Glomerular endothelial cell (primary cell): ENCODE measurements at regions not wholly inside any gene's neighbourhood (a gene's known extent, or its start where the extent isn't known, plus 50 kb on each side); places are given as distances from the start of the nearest gene placed in this dataset.
"Not testable (repeated sequence)": the region's sequence is repeated elsewhere in the genome, so short reads cannot be mapped to it uniquely, and the experiment has no call there.

Experiments used
- DNase-seq: peaks from one replicate; pipeline ENCODE4 v3.0.0-alpha.2; 2011; ENCODE audit warnings: low read depth, low spot score; ENCODE audit errors: extremely low read depth

DNA sequence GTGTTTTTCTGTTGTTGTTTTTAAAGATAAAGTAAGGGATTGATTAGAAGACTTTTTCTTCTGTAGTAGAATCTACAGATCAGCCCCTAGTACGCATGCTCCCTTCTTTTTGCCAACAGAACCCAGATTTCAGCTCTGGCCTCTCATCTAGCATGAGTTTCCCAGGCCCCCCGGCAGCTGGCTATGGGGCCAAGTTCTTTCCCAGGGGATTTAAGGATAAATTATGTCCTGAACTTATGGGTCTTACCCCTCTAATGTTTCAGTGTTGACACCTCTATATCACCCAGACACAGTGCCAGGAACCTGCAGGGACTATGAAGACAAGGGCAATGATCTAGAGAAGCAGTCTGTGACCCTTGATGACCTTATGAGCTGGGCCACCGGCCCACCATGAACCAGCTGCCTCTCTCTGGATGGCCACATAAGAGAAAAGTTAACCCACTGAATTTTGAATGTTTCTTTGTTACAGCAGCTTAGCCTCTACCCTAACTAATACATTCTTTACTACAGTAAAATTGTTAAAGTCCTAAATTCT, 150.5 kb downstream of the UNC5CL start:
- no peak for DNase-seq

DNA sequence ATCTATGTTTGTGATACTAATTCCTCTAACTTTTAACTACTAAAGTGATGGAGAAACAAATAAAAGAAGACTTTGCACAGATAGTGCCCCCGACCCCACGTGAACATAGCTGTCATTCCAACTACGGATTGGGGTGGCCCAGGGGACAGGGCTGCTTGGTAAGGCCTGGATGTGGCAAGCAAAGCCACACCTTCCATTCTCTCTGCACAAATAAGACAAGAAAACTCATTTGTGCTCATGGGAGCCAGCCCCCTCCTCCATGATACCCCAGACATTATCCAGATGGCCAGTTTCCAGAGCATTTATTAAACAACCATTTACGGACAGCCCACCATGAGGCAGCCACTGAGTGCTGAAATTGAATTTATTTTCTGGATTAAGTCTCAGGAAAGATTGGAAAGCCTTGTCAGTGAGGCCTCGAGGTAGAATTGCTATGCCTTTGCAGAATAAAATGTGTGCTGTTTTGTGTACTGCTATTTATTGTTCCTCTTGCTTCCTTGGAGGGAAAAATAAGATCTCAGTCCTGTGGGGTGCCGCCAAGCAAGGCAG, 151.2 kb downstream of the UNC5CL start:
- no peak for DNase-seq

DNA sequence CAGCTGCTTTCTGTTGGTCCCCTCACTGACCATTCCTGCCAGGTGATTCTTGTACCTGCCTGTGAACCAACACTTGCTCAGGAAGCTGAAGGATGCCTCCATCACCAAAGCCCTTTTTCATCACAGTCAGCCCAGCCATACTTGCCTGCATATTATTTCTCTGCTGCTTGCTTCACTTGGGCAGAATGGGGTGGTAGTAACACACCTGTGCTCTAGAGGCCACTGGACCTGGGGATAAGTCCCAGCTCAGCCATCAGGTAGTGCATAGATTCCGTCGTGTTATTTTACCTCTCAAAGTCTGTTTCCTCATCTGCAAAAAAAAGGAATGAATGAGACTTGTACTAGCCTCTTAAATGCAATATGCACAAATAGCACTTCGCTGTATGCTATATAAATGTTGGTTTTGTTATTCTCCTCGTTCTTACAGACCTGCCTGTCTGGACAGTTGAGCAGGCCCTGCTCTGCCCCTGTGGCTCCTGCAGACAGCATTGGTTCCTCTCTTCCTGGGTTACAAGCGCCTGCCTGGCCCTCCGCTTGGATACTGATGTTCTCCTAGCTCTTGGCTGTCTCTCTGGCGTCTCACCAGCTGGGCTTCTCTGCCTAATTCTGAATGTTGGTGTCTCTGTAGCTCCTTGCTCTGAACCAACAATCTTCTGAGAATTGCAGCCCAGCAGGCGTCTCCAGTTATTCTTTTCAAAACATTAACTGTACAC, 151.8 kb downstream of the UNC5CL start:
- no peak for DNase-seq

DNA sequence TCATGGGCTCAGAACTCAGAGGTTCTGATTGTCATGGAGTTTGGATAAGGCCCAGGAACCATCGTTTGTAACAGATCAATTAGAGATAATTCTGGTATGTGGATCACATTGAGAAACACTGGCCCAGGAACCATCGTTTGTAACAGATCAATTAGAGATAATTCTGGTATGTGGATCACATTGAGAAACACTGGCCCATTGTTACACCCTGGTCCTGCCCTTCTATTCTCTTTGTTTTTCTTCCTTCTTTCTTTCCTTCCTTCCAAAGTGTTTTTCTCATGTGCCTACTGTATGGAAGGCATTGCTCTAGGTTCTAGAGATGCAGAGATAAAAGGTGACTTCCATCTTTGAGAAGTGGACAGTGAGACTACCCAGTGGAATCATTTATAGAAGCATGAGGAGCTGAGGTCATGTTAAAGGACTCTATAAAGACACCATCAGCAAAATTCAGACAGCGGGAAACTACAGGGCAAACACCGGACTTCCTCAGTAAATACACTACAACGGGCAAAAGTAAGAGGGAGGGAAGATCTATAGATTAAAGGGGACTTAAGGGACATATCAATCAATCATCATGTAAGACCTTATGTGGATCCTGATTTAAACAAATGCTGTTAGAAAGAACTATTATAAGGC, 153.8 kb downstream of the UNC5CL start:
- no peak for DNase-seq

DNA sequence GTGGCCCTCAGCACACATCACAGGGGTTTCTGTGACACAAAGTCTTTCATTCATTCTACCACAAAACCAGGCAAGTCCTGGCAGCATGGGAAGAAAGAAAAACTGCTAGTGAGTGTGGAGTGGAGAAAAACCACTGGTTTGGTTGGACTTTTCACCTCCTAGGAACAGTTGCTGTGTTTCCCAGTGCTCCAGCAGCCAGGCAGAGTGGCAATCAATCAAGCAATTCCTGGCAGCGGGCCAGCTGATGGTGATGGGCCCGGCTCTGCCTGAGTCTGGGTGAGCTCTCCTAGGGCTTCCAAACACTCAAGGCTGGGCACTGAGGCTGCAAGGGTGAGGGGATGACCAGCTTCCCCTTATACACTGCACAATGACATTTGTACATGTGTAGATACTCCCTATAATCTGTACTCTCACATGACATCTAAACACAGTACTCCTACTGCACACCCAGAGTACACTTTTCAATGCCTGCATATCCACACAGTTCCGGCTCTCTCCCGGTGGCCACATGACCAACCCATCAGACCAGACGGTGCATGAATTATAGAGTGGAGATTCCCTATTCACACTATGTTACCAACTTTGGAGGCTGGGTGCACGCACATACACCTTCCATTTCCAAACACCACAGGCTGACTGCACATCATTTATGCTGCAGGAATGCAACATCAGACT, 156.6 kb downstream of the UNC5CL start:
- DNase-seq: no peak

DNA sequence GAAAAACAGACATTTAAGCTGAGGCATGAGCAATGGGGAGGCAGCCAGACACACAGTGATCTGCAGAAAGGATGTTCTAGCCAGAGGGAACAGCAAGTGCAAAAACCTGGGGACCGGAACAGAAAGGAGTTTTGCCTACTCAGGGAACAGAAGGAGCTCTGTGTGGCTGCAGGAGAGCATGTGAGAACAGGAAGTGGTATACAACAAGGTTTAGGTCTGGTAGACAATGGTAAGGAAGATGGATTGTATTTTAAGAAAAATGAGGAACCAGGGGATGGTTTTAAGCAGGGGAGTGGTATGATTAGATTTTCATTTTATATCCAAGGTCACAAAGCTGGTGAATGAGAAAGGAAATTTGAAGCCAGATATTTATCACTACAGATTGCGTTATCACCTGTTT, 157.5 kb downstream of the UNC5CL start:
- no peak for DNase-seq

DNA sequence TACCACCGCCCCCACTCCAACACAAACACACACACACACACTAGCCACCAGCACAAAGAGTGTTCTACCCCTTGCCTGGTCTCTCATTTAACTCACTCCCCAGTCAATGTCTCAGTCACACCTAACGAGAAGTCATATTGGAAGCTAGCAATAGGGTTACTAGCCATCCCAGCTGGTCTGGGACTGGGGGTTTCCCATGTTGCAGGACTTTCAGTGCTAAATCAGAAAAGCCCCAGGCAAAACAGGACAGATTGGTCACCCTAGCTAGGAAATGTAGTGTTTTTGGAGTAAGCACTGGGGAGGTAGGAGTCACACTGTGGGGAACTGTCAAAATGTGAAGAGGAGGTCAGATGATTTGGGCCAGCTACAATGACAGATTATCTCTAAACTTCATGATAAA, 158.1 kb downstream of the UNC5CL start:
- no peak for DNase-seq

DNA sequence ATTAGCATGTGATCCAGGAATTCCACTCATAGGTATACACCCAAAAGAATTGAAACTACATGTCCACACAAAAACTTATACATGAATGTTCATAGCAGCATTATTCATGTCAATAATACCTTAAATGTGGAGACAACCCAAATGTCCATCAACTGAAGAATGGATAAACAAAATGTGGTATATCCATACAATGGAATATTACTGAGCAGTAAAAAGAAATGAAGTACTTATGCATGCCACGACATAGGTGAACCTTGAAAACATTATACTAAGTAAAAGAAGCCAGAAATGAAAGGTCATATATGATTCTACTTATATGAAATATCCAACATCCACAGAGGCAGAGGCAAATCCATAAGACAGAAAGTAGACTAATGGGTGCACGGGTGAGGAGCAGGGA, 159.9 kb downstream of the UNC5CL start:
- DNase-seq: no peak

DNA sequence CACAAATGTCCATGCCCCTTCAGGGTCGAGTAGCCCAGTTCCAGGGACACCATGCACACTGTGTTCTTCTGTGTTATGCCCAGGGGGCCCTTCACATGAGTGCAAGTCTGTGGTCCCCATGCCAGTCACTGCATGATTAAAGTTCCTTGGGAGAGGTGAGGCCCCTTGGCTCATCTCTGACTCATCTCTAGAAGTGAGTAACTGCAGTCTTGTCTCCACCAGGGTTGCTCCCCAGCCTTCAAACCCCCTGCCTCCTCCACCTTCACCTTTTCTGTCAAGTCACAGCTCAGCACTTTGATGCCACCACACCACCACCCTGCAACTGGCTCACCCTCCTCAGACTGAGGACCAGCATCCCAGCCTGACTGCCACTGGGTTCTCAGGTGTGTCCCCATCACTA, 161.7 kb downstream of the UNC5CL start:
- no peak for DNase-seq

DNA sequence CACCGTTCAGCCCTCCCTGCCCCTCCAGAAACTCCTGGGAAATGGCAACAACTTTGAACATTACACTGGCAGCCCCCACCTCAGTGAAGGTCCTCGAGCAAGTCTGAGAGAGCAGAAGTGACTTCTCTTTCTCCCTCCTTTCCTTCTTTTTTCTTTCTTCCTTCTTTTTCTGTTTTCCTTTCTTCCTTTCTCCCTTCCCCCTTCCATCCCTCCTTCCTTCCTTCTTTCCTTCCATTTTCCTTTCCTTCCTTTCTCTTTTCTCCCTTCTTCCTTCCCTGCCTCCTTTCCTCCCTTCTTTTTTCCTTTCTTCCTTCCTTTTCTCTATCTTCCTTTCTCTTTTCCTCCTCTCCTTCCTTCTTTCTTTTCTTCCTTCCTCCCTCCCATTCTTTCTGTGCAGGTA, 162.7 kb downstream of the UNC5CL start:
- DNase-seq: no peak

DNA sequence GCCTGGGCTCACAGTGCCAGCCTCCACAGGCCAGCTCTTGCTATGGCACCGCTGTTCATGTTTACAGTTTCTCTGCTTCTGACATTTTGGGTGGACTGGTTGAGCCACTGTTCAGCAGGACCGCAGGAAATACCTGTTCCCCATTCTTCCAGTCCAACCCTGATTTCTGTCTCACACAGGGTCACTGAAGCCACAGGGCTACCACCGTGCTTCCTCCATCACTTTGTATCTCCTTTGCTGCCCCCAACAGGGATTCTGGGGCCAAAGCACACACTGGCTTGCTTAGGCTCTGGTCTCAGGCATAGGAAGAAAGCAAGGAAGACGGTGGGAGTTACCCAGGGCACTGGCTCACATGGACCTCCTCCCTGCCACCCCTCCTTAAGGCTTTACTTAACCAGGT, 164.5 kb downstream of the UNC5CL start:
- DNase-seq: no peak

DNA sequence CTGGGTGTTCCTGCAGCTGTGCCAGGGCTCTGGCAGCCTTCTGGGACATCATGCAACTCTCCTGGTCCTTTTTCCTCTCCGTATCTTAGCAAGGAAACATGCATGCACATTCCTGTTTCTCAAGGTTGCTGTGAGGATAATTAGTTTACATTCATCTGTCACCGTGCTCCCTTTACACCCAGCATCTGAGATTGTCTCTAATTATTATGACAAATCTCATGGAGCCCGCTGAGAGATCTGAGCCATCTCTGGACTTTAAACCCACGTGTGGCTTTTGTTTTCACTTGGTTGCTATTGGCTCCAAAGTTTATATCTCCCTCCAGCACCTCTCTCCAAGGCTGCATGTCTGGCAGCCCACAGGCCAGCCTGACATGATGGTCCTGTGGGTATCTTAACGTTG, 167.6 kb downstream of the UNC5CL start:
- no peak for DNase-seq

DNA sequence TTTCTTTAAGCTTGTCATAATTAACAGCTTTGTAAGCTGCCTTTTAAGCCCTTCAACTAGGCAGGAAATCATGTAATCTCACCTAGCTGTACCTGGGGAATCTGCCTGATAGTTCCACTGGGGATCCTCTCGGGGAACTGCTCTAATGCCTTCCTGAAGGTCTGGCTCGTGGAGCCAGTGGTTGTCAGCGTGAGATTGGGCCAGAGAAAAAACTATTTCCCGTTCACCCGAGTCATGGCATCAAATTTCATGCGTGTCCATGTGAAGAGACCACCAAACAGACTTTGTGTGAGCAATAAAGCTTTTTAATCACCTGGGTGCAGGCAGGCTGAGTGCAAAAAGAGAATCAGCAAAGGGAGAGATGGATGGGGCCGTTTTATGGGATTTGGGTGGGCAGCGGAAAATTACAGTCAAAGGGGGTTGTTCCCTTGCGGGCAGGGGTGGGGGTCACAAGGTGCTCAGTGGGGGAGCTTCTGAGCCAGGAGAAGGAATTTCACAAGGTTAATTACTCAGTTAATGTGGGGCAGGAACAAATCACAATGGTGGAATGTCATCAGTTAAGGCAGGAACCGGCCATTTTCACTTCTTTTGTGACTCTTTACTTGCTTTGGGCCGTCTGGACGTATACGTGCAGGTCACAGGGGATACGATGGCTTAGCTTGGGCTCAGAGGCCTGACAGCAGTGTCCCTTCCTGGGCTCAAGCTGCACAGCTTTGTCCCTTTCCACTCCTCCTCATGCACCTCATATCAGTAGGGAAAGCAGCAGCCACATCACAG, 170.7 kb downstream of the UNC5CL start:
- DNase-seq: not testable (repeated sequence)

DNA sequence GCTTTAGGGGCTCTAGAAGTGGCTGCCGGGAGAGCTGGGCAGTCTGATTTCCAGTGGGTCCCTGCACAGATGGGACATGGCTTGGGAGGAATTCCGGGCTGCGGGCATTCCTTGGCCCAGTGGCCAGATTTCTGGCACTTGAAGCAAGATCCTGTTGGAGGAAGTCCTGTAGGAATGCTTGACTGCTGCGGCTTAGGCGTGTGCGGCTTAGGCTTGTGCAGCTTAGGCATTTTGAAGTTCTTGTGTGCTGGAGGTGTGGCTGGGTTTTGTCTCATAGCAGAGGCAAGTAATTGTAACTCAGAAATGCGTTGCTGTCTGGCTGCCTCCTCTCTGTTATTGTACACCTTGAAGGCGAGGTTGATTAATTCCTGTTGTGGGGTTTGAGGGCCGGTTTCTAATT, 171.5 kb downstream of the UNC5CL start:
- DNase-seq: not testable (repeated sequence)

DNA sequence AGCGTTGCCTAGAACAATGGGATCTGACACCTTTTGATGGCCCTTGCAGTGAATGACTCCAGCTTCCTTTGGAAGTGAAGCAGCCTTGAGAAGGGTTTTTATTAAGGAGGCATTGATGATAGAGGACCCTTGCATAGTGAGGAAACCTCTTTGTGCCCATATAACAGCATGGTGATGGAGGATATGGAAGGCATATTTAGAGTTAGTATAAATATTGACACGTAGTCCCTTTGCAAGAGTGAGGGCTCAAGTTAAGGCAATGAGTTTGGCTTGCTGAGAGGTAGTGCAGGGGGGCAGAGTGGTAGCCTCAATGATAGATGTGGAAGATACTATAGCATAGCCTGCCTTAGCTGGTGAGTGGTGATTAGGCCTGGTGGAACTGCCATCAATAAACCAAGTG, 173.8 kb downstream of the UNC5CL start:
- DNase-seq: not testable (repeated sequence)

DNA sequence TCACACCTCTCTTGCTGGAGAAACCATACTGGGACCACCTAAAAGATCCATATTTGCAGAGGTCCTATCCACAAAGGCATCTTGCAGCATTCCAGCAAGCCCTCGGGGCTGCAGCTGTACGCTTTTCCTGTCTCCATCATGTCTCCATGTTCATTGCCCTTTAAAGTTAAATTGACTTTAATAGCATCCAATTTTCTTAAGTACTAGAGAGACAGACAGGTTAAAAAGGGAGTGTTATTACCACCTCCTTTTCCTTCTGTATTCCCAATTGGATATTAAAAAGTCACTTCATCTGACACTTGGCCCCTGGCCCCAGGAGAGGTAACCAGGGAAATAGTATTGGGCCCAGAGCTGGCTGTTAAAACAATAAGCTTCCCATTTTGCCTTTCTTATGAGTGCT, 178.6 kb downstream of the UNC5CL start:
- DNase-seq: no peak

DNA sequence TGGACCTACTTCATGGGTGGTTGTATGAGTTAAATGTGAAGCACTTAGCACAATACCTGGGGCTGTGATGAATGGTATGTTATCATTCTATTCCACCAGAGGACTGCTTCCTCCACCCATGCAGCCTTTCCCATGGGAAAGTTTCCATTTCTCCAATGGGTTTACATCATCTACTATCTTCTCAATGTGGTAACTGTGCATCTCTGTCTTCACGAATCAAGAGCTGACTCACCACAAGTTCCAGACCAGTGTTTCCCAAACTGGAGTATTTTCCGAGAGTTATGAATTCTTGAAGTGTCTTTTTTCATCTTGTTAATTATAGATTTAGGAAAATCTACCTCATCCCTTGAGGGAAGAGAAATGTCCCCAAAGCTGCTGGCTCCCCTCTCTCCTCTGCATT, 182.8 kb downstream of the UNC5CL start:
- DNase-seq: no peak

DNA sequence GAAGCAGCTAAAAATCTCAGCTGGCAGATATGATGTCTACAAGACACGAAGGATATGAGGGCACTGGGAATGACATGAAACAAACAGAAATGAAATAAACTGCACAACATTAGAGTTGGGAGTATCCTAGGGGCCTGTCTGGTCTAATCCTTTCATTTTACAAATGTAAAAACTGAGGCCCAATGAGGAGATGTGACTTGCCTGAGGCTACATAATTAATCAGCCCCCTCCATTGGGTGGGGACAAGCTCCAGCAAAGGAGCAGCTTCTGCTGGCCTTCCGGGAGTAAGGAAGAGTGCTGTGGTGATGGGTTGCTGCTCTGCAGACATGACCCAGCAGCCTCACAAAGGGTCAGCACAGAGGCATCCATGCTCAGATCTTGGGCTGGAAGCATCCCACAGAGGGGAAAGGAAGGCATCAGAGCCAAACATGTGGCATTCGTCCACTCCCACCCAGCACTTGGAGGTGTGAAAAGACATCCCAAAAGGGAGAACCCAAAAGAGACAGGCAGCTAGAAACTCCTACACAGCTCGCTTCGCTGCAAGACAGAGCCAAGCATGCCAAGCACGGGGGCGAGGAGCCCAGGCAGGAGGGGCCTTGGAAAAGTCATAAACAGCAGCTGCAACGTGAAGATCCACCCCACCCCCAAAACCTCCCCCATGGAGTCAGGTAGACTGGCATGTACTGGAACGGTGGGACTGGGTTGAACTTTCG, 183.7 kb downstream of the UNC5CL start:
- no peak for DNase-seq

DNA sequence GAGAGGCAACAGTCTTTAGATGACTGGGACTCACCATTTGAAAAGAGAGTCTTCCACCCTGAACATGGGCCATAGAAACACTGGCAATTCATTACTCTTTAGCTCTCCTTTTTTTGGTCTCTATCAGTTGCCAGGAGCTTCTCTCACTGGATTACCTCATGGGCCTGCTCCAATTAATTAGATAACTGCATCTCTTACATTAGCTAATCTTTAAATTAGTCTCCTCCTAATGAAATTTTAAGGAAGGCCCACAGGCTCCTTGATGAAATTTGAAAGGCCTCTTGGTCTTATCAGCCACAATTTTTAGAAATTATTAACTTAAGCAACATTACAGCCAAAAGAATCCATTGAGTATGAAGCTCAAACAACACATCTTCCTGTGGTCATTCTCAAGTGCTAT, 184.4 kb downstream of the UNC5CL start:
- DNase-seq: no peak

DNA sequence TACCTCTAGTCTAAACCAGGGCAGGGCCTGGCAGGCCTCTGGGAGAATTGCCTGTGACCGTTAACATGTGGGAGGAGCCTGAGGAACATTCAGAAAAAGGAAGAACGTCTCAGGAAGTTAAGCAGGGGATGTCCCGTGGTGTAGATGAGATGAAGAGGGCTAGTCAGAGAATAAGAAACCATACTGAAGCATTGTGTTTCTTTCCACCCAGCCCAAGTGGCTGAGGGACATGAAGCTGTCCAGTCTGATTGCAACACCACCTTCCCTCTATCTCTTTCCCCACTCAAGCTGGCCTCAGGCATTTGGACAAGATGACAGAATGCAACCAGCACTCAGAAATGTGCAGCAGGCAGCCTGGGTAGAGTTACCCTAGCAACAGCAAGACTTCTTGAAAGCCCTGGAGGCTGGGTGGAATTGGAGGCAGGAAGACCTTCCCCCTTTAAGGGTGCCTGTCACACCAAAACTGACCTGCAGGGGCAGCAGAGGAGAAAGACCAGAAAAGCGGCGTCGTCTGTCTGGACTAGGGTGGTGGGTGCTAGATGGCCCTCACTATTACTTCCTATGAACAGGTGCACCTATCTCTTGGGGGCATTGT, 186.1 kb downstream of the UNC5CL start:
- no peak for DNase-seq
